GM10248 (cell line): ENCODE measurements at regions not wholly inside any gene's neighbourhood (a gene's known extent, or its start where the extent isn't known, plus 50 kb on each side); places are given as distances from the start of the nearest gene placed in this dataset.

Source experiments
- CTCF ChIA-PET: fragments of 300-600 bp; sonication (Branson Sonifier 250); formaldehyde crosslinking; extraction: SDS; loops from one replicate; lab custom pipeline; 2021; ENCODE audit warnings: antibody characterized with exemption; lab: Yijun Ruan, JAX
- POLR2A ChIA-PET: fragments of 350-650 bp; sonication (Branson Sonifier 250); formaldehyde crosslinking; extraction: SDS; loops from one replicate; lab custom pipeline; 2020; ENCODE audit warnings: antibody characterized with exemption; lab: Yijun Ruan, JAX
- DNase-seq: peaks from one replicate; pipeline ENCODE4 v3.0.0; 2012; ENCODE audit errors: extremely low spot score
- TF ChIP-seq, protein P1 (sequence below): IDR thresholded peaks from 2 replicates; pipeline ENCODE4 v1.5.1; 2012; ENCODE audit warnings: mild to moderate bottlenecking, low read depth; ENCODE audit errors: extremely low read depth, missing control alignments, control extremely low read depth

- CTCF ChIA-PET, result interaction anchor here (1.6 kb wide), 1 partner anchor 9 kb away, joined by 5 read pairs; no protein-coding TSS in a partner anchor
- no peak for DNase-seq
- POLR2A ChIA-PET, result no interaction called here
- TF ChIP-seq, protein P1, sequence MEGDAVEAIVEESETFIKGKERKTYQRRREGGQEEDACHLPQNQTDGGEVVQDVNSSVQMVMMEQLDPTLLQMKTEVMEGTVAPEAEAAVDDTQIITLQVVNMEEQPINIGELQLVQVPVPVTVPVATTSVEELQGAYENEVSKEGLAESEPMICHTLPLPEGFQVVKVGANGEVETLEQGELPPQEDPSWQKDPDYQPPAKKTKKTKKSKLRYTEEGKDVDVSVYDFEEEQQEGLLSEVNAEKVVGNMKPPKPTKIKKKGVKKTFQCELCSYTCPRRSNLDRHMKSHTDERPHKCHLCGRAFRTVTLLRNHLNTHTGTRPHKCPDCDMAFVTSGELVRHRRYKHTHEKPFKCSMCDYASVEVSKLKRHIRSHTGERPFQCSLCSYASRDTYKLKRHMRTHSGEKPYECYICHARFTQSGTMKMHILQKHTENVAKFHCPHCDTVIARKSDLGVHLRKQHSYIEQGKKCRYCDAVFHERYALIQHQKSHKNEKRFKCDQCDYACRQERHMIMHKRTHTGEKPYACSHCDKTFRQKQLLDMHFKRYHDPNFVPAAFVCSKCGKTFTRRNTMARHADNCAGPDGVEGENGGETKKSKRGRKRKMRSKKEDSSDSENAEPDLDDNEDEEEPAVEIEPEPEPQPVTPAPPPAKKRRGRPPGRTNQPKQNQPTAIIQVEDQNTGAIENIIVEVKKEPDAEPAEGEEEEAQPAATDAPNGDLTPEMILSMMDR, result no peak
These were observed 91.0 kb upstream of the BCOR start for GRCh38 chrX:40188573-40189417.

DNA sequence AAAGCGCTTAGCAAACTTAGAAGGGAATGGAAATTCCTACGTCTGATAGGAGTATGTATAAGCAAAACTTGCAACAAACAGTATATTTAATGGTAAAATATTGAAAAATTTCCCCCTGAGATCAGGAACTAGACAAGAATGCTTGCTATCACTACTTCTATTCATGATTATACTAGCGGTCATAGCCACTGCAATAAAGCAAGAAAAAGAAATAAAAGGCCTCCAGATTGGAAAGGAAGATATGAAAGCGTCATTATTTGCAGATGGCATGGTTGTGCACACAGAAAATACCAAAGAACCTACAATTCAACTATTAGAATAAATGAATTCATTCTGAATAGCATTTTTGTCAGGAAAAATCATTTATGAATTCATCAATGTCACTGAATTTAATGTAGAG is 87.2 kb upstream of the BCOR start:
- ChIA-PET CTCF (no interaction called here), POLR2A (no interaction called here)
- DNase-seq, result no peak
- TF ChIP-seq, protein P1, result no peak

DNA sequence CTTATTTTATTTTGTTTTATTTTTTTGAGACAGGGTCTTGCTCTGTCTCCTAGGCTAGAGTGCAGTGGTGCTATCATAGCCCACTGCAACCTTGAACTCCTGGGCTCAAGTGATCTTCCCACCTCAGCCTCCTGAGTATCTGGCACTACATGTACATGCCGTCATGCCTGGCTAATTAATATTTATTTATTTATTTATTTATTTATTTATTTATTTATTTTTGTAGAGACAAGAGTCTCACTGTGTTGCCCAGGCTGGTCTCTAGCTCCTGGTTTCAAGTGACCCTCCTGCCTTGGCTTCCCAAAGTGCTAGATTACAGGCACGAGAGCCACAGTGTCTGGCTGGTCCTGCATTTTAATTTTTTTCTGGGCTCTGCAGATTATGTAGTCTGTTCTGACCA is 84.9 kb upstream of the BCOR start:
- ChIA-PET POLR2A (no interaction called here), CTCF (no interaction called here)
- no peak for DNase-seq
- TF ChIP-seq, protein P1, result no peak

- no peak for DNase-seq
- ChIA-PET POLR2A (no interaction called here), CTCF (no interaction called here)
- TF ChIP-seq, protein P1, result no peak
These were observed 84.3 kb upstream of the BCOR start for GRCh38 chrX:40182095-40182494.

- ChIA-PET CTCF (interaction anchor here (1.5 kb wide), 1 partner anchor 9 kb away, joined by 5 read pairs; no protein-coding TSS in a partner anchor), POLR2A (no interaction called here)
These were observed 81.5 kb upstream of the BCOR start for GRCh38 chrX:40179283-40179682.

DNA sequence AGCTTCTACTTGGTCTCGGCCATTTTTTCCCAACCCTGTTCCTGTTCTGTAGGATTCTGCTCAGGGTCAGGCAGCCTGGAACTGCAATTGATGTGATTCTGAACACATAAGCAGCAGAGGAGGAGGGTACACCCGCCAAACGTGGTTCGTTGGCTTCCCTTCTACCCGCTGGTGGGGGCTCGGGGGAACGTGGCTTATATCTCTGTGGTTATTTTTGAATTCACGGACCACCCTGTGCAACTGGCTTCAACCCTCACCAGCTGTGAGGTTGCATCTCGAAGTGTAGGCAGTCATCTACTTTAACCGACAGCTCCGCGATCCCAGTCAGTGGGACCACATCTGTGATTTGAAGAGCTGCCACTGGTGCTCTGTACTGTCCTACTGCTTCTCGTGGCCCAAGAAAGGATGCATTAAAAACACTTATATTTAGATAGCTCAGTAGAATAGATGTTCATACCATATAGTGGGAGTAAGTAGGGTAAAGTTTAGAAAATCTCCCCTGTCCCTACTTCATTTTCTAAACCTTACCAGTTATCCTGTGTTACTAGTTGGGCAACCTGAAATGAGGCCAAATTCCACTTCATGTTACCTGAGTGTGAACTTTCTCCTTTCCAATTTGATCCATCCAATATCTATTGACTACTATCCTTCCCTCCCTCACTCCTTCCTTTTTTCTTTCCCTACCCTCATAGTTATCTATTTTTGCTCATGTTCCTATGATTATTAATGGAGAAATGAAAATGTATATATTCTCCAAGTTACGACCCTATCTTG is 80.4 kb upstream of the BCOR start:
- ChIA-PET CTCF (interaction anchor here (1.1 to 1.5 kb wide), 3 partner anchors 9 to 296 kb away, joined by 3 read pairs; no protein-coding TSS in a partner anchor), POLR2A (no interaction called here)
- TF ChIP-seq, protein P1, result no peak
- no peak for DNase-seq

More at GRCh38 chrX:40179283-40179682, 81.5 kb upstream of the BCOR start:
- TF ChIP-seq, protein P1, result no peak
- no peak for DNase-seq
